ENCODE measurements at regions not wholly inside any gene's neighbourhood (a gene's known extent, or its start where the extent isn't known, plus 50 kb on each side); places are given as distances from the start of the nearest gene placed in this dataset.

GRCh38 chr2:182585001-182585400 is 131.1 kb upstream of the DNAJC10 start:
- DNase-seq (ENCODE audit: low spot score) (no peak), ATAC-seq (no peak)
- H3K4me2 ChIP-seq = no peak overlapping the region
- no peaks in the 10 kb centered on the region for H3K36me3 ChIP-seq (ENCODE audit: insufficient read depth)
- H3K27me3 ChIP-seq (ENCODE audit: insufficient read depth) = no peaks in the 10 kb centered on the region
- Mint-ChIP-seq H3K9me3 (no peaks in the 10 kb centered on the region), H3K4me1 (peaks cover 19% of the 10 kb centered on the region; the same call in 2 of the 3 replicates), H3K27me3 (ENCODE audit: insufficient read depth, low read depth, poor library complexity) (no peaks in the 10 kb centered on the region), H3K27ac (no peak overlapping the region), H3K4me3 (no peak overlapping the region), H3K36me3 (ENCODE audit: low read depth) (no peaks in the 10 kb centered on the region)
- no peak overlapping the region for H3K27ac ChIP-seq (ENCODE audit: low read depth)
- no peaks in the 10 kb centered on the region for H3K79me2 ChIP-seq (replicated peaks; ENCODE audit: insufficient read depth)
- no peak overlapping the region for H3K4me3 ChIP-seq
- no peaks in the 10 kb centered on the region for H3K9me2 ChIP-seq (ENCODE audit: insufficient read depth)
- no peaks in the 10 kb centered on the region for H3F3A ChIP-seq (replicated peaks; ENCODE audit: low read depth)
- H3K4me1 ChIP-seq (ENCODE audit: insufficient read depth) = peaks cover 6% of the 10 kb centered on the region
- TF ChIP-seq ZNF331 (CRISPR knock-in tag; IDR thresholded peaks at IDR 0.05; ENCODE audit: low read depth) = no peak
- no peak for TF ChIP-seq NANOG (IDR thresholded peaks at IDR 0.05; ENCODE audit: borderline replicate concordance)
- TF ChIP-seq REST (IDR thresholded peaks at IDR 0.05; ENCODE audit: unreplicated experiment) = no peak
- no peak for TF ChIP-seq ZNF114 (CRISPR knock-in tag; IDR thresholded peaks at IDR 0.05)
- no peak for TF ChIP-seq CREB1 (CRISPR knock-in tag; IDR thresholded peaks at IDR 0.05; ENCODE audit: low read depth)
- TF ChIP-seq ETS1 (IDR thresholded peaks at IDR 0.05) = no peak
- no peak for TF ChIP-seq ZNF462 (CRISPR knock-in tag; IDR thresholded peaks at IDR 0.05)
- TF ChIP-seq STAT1 (IDR thresholded peaks at IDR 0.05; ENCODE audit: unreplicated experiment) = no peak
- TF ChIP-seq POLR2AphosphoS5 (IDR thresholded peaks at IDR 0.05; ENCODE audit: low read depth) = no peak
- no peak for TF ChIP-seq EZH2 (IDR thresholded peaks at IDR 0.05; ENCODE audit: low read depth, unreplicated experiment)
- no peak for TF ChIP-seq JUNB (IDR thresholded peaks at IDR 0.05; ENCODE audit: unreplicated experiment)
- TF ChIP-seq CTCF (conservative IDR thresholded peaks at IDR 0.05; ENCODE audit: low read depth in 2 of 2) = no peak
- no peak for TF ChIP-seq EZH2phosphoT487 (IDR thresholded peaks at IDR 0.05; ENCODE audit: unreplicated experiment)
- H4K20me1 ChIP-seq (replicated peaks; ENCODE audit: insufficient read depth) = no peaks in the 10 kb centered on the region
- H2AFZ ChIP-seq = no peak overlapping the region
